ENCODE measurements at regions not wholly inside any gene's neighbourhood (a gene's known extent, or its start where the extent isn't known, plus 50 kb on each side); places are given as distances from the start of the nearest gene placed in this dataset.
A peak's percentile ranks its signal among the peaks of the same experiment; 100 is the strongest.

DNA sequence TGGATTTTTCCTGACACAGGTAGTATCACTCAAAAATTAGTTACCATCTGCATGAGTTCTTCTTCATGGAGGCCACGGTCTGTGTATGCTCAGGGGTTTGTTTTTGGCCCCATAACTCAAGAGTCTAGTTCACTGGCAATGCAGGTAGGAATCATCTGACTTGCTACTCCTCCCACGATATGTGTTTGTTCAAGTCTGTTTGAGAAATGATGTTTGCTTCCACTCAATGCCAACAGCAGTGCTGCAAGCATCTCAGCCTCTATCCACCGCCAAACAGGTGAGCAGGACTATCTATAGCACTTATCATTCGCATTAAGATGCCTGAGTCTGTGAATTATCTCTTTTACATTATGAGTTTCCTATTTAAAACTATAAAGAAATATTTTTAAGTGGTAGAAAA is 264.8 kb upstream of the PTGER4 start:
- DNase-seq (ENCODE audit: low read depth): no peak

DNA sequence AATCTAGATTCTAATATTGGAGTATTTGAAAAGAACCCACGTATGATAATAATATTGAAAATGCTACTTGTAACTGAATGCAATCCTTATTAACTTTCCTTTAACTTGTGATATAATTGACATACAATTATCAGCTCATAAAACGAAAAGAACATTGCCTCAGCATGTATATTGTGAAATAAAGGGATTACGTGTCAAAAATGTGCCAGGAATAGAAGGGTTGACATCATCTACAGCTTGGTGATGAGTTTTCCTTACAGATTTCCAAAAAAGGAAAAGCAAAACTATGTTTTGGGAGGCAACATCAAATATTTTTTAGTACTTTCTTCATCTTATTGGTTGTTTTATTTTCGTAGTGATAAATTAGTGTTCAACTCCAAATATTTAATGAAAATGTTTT is 266.0 kb upstream of the PTGER4 start:
- peak; percentile 68 for DNase-seq (ENCODE audit: low read depth)

- DNase-seq (ENCODE audit: low read depth): no peak
Measured at GRCh38 chr5:40412771-40413170, 266.9 kb upstream of the PTGER4 start.

DNA sequence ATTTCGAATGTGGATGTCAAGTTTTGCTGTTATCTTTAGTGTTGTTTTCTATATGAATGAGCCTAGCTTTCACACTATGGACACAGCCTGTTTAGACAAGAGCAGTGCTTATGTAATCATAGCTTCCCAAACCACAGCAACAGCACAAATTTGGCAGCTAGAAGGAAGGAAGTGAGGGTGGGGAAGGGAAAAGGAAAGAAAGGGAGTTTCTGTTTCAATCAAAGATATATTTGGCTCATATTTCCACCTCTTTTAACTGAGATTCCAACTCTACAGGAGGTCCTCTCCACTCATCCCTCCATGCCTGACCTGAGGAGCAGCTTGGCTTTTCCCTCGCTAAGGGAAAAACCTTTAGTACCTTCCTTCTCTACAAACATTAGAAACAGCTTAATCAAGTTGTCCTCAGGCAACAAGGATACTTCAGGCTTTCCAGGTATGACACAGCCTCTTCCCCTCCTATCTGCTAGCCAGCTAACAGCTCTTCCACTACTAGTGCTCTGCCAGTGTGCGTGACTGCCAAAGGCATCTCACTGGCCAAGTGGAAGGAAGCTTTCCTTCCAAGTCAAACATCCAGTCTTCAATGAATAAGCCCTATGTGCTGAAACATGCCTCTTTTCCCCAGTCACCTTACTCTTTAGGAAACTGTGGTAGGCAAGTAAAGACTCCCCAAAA is 268.6 kb upstream of the PTGER4 start:
- peak; percentile 73 for DNase-seq (ENCODE audit: low read depth)

DNA sequence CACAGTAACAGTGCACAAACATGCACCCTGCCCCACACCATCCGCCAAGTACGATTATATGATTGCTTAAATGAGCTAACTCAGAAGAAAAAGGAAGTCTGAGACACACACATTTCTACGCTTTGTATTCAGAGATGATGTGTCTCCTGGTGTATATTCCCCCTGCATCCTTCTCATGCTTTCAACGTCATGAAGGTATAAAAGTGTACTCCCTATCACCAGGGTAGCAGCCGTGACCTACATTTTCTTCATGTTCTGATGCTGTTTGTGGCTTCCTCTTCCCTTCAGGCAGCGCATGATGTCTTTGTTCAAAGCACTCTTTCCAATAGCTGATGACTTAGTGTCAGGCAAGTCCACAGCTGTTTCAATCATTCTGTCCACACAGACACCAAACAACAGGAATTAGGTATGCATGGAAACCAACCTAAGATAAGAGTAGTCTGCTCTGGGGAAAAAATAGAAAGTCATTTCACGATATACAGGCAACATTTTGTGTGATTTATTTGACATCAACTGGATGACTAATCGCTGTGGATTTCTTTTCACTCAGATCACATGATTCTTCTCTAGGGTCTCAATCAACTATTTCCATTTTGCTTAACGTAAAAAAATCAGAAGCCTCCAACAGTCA is 269.4 kb upstream of the PTGER4 start:
- peak; percentile 92 for DNase-seq (ENCODE audit: low read depth)

DNA sequence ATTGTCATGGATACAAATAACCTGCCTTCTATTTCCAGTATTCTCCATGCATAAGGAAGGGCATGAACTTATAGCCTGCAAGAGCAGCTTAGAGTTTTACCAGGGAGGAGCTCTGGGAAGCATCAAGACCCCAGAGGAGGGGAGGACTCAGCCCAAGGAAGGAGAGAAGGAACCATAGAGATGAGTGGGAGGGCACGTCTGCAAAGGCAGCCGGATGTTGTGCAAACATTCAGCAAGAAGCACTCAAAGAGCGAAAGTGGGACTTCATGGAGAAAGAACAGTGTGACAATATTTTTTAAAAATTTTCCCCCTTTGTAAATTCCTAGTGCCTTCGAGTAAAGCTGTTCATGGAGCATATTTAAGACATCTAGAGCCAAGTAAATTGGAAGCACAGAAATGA is 270.1 kb upstream of the PTGER4 start:
- DNase-seq (ENCODE audit: low read depth): no peak

DNA sequence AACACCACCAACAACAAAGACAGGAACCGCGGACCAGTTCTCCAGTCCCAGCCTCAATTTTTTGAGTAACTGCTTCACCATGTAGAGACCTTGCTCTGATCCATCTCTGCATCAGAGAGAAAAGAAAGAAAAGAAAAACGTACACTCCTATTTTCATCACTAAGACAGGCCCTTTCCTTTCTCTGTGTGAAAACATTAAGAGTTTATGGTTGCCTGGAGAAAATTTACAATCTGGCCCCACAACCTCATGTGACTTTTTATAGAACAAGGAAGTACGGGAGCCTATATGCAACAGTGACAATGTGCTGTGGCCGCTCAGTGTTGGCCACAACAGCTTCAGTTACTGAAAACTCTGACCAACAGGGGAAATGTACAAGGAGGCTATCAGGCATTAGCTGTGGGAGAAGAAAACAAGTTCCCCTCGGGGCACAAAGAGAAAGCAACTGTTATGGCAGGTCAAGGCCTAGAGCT is 272.9 kb upstream of the PTGER4 start:
- DNase-seq (ENCODE audit: low read depth): peak; percentile 36

DNA sequence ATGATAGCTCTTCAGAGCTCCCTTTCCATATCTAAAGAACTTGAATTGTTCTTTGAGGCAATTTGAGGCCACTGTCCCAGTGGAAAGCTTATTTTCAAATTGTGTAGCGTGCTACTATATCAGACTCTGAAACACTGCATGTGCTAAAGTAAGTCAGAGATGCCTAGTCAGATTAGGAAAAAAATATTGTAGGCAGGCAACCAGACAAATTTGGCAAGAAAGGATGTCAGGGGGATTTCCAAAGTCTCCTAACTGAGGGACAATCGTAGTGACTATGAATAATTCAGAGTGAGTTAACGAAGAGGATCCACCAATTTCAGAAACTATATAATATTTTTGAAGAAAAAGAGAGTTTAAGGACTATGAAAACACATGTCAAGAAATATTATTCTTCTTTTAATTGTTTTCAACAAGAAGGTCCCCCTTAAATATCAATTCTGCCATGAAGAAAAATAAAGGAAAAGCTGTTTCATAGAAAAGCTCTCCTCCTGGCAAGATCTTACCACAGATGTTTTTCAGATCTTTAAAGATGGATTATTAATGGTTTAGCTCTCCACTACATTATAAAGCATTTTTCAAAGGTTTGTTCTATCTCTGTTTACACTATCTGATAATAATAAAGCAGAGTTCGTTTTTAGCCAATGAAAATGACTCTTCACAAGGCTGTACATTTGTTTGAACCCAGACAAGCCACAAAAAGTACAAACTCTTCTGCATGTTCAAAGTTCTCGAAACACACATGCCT is 273.5 kb upstream of the PTGER4 start:
- peak; percentile 44 for DNase-seq (ENCODE audit: low read depth)

- DNase-seq (ENCODE audit: low read depth): peak; percentile 24
Measured at GRCh38 chr5:40405230-40405629, 274.5 kb upstream of the PTGER4 start.

- no peak for DNase-seq (ENCODE audit: low read depth)
Measured at GRCh38 chr5:40404613-40405012, 275.1 kb upstream of the PTGER4 start.

DNA sequence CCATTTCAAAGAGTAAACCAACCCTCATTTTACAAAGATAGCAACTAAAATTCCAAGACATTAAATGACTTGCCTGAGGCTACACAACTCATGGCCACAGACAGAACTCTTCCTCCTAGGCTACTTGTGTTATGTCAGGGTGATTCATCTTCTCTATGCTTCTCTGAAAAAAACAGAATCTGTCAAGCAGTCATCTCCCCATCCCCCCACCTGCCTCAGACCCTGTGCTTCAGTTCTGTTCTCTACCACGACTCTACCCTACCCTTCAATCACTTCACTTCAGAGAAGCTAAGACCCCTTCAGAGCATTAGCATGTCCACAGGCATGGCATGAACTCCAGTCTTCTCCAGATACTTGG is 277.7 kb upstream of the PTGER4 start:
- DNase-seq (ENCODE audit: low read depth): peak; percentile 89

DNA sequence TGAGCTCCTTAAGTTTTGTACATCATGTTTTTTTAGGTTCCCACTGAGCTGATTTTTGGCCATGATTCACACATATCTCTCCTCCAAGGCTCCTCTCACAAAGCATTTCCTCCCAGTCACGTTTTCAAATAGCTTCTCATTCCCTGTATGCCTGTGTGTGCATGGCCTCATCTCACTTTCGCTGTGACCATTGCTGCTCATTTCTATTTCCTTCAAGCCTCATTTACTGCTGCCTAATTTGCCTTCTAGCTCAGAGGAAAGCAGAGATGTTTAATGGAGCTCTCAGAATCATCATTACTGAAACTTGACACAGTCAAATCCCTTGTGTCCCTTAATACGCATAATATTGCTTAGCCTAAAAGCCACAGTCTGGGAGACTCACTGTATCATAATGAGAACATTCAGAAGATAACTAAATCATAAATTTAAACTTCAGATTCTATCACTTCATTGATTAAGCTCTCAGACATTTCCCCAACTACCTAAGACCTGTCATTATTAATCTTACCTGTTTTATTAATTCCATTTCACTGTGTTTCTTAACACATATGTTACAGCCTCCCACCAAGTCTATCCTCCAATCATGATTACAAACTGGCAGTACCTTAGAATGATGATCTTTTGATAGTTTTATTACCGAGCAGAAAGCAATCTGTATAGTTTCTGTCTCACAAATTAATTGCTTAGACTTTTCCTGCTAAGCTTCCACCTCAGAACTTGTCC is 278.3 kb upstream of the PTGER4 start:
- peak; percentile 43 for DNase-seq (ENCODE audit: low read depth)

GRCh38 chr5:40400245-40400644 is 279.5 kb upstream of the PTGER4 start:
- DNase-seq (ENCODE audit: low read depth): no peak

DNA sequence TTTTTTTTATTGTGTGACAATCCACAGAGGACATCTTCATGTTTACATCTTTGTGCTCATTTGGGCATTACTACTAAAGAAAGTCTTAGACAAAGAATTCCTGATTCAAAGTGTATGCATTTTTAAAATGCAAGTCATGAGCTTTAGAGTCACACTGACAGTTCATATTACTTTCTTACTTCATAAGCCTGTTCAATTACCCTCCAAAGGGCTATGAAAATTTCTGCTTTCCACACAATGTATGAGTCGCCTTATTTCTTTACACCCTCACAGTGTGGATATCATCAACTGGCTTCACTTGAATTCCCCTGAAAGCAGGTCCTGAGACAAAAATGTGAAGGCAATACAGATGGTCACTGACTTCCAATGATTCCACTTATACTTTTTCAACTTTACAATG is 280.4 kb upstream of the PTGER4 start:
- DNase-seq (ENCODE audit: low read depth): no peak

DNA sequence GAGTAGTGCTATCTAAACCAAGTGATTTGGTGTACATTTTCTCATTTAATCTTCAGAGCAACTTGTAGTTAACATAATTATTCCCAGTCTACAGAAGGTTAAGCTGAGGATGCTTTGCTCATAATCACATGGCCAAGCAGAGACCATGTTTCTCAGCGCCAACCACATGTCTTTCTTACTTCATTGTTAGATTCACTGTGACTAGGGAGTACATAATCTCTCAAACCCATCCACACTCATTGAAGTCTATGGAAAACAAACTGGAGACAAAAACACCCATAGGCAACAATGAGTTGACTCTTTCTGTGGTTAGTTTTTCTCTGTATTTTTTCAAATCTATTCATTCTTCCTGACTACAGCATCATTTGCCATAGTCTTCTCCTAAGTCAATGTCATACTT is 281.7 kb upstream of the PTGER4 start:
- no peak for DNase-seq (ENCODE audit: low read depth)

DNA sequence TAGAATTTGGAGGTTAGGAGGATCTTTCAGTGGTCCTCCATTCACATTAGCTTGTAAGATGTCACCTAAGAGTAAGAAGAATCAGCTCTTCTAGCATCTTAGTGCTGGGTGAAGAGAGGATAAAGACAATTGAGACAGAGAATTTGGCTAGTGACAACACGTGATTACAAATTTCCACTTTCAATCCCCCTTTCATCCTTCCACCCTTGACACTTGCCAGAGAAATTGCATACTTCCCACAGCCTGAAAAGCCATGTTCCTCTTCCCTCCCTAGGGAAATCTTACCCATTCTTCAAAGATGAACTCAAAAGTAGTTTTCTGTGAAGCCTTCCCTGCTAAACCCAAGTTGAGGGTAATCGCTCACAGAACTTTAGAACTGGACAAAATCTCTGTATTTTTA is 282.6 kb upstream of the PTGER4 start:
- no peak for DNase-seq (ENCODE audit: low read depth)

GRCh38 chr5:40396317-40396716 is 283.4 kb upstream of the PTGER4 start:
- no peak for DNase-seq (ENCODE audit: low read depth)

- DNase-seq (ENCODE audit: low read depth): no peak
Measured at GRCh38 chr5:40395251-40395650, 284.5 kb upstream of the PTGER4 start.

GRCh38 chr5:40394698-40395097 is 285.0 kb upstream of the PTGER4 start:
- no peak for DNase-seq (ENCODE audit: low read depth)

- no peak for DNase-seq (ENCODE audit: low read depth)
Measured at GRCh38 chr5:40391642-40392041, 288.1 kb upstream of the PTGER4 start.

GRCh38 chr5:40390281-40391149 is 289.2 kb upstream of the PTGER4 start:
- DNase-seq (ENCODE audit: low read depth): no peak
